ENCODE measurements at regions not wholly inside any gene's neighbourhood (a gene's known extent, or its start where the extent isn't known, plus 50 kb on each side); places are given as distances from the start of the nearest gene placed in this dataset.
"Not testable (repeated sequence)": the region's sequence is repeated elsewhere in the genome, so short reads cannot be mapped to it uniquely, and the experiment has no call there.

DNA sequence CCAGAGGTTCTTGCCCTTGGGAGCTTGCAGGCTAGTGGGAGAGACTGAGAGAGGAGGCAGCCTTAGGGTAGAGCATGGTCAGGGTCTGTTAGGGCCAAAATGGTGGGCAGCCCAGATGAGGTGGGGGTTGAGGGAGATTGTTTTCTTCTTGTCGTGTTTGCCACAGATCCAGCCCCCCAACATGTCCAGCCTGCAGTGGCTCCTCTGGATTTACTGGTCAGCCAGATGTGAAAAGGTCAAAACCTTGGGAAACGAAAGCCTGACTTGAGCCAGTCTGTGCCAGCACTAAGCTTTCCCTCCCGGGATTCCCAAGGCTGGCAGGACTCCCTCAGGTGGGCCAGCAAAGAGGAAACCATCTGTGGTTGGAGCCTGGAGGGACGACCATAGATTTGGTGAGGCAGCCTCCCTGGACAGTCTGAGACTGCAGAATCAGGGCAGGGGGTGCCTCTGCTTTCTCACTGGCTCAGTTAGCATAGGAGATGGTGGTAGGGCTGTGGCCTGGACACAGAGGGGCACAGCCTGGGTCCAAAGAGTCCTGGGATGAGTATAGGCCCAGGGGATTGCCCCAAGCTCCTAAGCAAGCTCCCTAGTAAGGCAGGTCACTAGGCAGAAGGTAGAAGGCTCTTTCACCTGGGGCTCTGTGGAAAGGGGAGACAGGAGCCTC is 51.2 kb upstream of the PRR23C start:
- no peak for DNase-seq (ENCODE audit: low read depth)

DNA sequence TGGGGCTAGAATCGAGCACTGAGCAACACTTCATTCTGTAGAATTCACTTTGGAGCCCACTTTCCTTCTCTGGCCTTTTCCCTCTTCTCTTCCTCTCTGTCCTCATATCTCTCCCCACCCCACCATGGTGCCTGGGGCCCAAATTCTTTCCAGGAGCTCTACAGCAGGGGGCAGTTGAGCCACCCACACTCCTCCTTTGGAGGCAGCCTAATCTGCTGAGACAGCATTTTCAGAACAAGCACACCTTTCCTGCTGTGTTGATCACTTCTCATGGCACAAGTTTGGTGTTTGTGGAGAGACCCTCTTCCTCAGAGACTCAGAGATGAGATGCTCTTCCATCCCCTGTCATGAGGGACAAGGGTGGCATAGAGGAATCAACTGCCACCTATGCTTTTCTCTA is 52.0 kb upstream of the PRR23C start:
- DNase-seq (ENCODE audit: low read depth): no peak

DNA sequence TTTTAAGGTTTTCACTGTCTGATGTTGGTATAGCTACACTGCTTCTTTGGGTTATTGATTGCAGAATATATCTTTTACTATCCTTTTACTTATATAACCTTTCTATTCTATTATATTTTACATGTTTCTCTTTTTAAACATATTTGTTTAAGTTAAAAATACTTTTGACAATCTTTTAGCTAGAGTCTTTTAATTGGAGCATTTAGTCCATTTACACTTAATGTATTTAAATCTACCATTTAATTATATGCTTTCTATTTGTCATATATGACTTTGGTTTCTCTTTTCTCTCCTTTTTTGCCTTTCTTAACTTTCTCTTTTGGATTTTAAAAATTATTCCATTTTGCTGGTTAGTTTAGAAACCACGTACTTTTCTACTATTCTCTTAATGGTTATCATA is 53.7 kb upstream of the PRR23C start:
- no peak for DNase-seq (ENCODE audit: low read depth)

DNA sequence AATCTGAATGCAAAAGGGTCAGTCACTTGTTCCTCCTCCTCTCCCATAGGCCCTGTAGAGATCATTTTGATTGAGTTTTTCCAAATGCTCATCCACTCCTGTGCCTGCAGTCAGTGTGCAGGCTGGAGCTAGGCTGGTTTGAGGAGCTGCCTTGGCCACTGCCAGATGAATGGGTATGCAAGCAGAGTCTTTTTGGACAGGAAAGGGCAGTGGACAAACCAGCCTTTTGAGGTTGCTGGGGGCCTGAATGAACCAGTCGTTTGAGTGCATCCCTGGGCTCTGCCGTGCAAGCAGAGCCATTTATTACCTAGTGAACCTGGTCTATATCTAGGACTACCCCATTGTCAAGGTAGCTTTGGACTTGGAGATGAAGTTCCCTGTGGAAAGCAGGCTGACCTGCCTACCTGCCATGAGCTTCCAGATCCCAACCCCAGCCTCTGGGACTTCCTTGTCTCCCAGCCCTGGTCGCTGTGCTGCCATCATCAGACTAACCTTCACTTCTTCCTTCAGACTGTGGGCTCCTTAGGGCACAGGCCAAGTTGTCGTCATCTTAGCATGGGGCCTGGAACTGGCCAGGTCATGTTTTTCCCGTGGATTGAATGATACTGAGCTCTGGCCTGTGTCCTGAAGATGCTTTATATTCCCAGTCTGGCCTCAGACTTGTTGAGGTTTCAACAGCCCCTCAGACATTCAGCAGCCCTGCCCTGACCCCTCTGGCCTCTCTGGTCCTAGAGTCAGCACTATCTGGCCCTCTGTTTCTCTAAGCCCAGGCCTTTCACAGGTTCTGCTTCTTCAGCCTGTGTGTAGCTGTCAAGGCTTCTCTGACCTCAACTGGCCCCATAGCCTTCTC is 55.5 kb upstream of the PRR23C start:
- no peak for DNase-seq (ENCODE audit: low read depth)

DNA sequence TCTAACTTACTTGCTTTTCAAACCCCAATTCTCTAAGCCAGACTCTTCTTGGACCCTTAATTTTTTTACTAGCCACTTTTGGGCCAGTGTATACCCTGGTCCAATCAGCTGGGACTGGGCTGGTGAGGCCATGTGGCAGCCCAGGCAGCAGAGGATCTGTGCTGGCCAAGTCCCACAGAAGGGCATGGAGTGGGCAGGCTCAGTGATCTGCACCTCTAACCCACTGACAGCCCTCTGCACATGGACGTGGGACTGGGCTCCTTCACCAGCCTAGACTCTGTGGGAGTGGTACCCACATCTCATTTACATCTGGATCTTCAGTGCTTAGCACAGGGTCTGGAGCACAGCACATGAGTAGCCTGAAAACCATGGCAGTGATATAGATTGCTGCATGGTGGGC is 56.1 kb upstream of the PRR23C start:
- DNase-seq (ENCODE audit: low read depth): no peak

DNA sequence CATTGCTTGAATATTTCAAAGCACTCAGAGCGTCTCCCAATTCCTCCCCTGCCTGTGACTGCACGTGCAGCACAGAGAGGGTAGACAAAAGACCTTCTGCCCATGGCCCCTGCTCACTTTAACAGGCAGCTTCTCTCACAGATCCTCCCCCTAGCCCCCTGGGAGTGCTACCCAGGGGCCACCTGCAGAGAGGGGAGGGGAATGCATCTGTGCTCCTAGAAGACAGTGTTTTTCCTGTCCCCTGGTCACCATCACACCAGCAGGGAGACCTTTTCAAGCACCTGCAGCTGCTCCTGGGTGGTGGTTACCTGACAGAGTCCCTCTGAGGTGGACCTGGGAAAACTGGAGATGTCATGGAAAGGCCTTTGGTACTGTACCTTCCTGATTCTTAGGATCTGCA is 56.7 kb upstream of the PRR23C start:
- no peak for DNase-seq (ENCODE audit: low read depth)

DNA sequence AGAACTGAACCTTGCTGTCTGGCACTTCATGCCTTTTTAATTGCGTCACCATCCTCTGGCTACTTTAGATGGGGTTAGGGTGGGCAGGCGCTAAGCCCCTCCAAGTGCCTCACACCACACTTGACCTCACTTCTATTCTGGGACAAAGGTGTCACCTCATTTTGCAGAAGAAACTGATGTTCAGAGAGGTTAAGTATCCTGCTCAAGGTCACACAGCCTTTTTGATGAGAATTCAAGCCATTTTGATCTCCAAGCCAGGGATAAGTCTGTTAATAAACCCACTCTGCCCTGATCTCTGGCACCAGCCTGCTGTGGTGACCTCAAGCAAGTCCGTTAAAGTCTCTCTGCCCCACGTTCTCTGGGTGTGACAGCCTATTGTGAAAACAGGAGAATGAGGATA is 58.8 kb upstream of the PRR23C start:
- no peak for DNase-seq (ENCODE audit: low read depth)

DNA sequence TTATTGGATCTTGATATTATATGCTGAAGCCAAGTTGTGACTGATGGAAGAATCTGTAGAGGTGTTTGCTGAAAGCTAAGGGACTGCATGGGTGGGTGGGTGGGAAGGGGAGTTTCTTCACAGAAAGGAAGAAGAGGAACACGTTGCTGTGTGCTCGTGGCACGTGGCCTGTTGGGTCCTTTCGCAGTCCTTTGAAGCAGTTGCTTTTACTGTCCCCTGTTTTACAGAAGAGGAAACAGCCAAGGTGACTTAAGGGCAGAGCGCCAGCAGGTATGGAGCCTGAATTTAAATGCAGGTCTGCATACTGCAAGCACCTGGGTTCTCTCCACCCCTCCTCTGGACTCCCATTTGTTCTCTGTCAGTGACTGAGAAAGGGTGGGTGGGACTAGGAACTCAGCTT is 59.4 kb upstream of the PRR23C start:
- DNase-seq (ENCODE audit: low read depth): no peak

DNA sequence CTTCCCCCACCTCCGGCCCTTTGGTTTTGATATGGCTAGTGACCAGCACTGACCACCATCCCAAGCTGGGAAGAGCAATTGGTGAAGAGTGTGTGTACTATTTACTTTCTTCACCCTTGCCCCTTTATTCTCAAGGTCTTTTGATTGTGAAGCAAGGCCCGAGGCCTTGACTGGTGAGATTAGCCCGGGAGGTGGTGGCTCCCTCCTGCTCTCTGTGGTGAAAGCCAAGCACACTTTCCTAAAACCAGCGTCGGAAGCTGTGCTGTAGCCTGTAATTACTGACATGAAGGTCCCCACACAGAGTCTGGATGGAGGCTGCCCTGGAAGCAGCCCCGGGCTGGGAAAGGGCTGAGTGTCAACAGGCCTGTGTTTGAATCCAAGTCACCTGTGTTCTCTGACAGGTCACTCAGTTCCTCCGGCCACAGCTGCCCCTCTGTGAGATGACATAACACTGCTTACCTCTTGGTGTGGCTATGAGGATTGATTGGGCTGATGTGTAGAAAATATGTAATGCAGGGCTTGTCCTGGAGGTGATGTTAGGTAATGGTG is 60.5 kb upstream of the PRR23C start:
- DNase-seq (ENCODE audit: low read depth): no peak

DNA sequence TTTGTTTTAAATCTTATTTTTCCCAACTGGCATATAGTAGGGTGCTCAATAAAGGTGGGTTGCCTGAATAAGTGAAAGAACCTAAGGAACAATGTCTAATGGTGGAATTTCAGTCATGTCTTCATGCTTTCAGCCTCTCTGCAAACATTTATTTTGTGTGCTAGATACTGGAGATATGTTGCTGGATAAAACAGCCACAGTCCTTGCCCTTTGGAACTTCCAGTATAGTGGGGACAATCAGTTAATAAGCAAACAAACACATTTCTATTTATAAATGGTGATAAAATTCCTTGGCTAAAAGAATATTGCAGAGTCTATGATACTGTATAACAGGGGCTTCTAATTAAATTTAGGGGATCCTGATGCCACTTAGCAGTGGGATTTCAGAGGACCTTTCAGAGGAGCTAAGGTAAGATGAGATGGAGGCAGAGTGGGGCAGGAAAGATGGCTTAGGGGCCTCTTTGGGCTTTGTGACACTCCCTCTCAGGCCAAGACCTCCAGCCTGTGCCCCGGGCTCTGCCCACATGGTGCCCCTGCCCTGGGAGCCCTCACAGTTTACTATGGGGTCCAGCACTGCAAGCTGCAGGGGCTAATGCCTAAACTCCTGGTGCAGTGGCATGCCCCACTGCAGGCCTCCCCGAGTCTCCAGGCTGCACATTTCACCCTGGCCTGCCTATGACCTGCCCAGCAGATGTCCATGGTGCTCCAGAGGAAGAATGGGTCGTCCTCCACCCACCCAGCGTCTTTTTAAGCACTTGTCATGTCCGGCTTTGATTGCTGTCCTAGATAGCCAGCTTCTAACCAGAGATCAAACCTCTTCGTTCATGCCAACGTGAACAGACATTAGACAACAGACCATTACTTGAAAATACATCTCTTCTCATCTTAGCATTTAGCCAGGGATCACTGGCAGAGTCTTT is 61.6 kb upstream of the PRR23C start:
- no peak for DNase-seq (ENCODE audit: low read depth)

DNA sequence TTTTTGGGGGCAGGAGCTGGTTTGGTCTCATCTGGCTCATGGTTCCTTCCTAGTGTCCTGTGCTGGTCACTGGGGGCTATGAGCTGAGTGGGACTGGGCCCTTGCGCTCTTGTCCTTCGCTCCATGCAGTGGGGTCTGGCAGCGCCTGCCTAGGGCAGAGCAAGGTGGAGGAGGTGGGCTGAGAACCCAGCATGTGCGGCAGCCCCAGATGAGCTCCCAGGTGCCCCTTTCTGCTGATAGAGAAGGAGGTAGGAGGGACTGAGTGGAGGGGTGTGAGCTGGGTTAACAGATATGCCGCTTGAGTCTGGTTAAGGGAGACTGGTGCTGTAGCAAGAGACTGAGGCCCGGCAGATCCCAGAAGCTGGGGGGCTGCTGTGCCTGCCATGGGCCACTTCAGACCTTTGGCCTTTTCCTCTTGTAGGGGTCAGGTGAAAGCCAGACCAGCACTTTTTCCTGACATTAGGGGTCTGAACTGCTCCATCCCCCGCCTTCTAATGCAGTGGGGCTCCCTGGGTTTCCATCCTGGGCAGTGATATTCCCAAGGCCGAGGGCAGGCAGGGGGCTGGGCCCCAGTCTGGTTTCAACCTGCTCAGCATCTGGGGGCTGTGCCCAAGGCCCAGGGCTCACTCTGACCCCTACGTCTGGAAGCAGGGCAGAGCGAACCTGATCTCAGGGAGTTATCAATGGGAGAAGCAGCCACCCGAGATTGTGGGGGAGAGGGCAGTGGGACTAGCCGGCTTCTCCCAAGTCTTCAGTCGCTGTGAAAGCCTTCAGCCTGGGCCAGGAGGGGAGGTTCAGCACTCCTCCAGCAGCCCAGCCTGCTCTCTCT is 62.9 kb upstream of the PRR23C start:
- DNase-seq (ENCODE audit: low read depth): no peak

DNA sequence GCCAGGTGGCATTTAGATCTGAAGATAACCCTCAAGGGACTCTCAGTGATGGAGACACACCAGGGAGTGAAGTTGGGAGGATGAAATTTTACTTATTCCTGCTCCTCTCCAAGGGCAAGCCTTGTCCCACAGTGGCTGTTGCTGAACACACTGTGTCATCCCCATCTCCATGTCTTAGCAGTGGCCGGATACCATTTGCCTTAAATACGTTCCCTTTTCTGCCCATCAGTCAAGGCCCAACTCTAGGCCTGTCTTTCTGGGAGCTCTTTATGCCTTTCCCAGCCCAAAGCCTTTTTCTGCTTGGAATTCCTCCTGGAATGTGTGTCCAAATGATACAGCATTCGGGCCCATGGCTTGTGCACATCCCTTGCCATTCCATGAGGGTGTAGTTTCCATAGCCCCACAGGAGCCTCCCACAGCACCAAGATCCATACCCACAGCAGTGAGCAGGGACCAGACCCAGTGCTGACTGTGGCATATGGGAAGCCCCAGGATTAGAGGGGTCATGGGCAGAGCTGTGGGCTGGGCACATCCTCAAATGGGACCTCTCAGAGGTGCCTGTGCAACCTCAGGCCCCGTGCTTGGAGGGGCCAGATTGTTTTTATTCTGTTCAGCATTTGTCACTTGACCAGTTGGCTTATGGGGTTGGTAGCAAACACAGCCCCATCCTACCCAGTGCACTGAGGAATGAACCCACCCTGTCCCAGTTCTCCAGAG is 63.7 kb upstream of the PRR23C start:
- no peak for DNase-seq (ENCODE audit: low read depth)

DNA sequence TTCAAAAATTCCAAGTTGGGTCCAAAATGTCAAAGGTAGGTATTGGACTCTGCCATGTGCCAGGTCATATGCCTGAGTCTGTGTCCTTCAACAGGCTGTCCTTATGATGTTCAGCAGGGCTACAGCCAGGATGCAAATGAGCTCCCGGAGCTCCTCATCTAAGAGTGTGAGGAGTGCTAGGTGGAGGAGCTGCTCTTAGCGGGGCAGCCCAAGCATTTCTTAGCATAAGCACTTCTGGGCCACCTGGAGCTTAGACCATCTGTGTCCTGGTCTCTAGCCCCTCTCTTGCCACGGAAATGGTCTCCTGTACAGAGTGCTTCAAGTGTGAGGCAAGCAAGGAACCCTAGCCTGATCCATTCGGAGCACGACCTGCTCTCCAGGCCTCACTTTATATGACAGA is 64.6 kb upstream of the PRR23C start:
- no peak for DNase-seq (ENCODE audit: low read depth)

DNA sequence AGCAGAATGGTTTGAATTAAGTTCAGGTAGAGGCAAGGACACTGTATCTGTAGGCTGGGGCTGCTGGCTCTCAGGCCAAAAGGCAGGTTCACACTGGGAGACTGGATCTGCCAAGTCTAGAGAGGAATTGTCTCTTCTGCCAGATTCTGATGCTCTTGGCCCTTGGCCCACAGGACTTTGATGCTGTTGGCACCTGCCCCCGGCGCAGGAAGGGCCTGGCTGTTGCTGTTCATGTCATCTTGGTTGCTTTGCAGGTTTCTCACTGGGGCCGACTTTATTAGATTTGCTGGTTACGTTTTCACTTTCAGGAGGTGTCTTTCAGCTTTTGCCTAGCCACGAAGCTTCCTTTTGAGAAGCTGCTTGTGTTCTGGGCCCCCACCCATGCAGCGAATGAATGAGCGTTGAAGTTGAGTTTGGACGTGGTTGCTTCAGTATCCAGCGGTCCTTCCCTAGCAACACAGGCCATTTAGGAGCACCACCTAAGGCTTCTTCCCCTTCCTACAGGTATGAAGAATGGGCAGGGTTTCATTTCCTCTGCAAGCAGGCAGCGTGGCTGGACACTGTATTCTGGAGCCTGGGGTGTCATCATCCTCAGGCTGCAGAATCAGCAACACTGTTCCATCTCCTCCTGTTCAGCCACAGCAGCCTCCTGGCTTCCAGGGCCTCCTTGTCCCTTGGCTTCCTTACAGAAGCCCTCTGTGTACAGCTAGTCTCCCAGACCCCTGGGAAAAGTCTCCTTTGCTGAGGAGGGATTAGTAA is 65.6 kb upstream of the PRR23C start:
- no peak for DNase-seq (ENCODE audit: low read depth)

DNA sequence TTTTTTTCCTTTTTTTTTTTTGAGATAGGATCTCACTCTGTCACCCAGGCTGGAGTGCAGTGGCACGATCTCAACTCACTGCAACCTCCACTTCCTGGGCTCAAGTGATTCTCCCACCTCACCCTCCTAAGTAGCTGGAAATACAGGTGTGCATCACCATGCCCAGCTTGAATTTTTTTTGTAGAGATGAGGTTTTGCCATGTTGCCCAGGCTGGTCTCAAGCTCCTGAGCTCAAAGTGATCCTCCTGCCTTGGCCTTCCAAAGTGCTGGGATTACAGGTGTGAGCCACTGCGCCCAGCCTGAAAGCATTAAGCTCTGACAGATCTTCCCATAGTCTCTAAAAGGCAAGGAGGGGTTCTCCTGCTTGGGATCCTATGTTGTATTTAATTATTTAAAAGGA is 66.2 kb upstream of the PRR23C start:
- not testable (repeated sequence) for DNase-seq (ENCODE audit: low read depth)

DNA sequence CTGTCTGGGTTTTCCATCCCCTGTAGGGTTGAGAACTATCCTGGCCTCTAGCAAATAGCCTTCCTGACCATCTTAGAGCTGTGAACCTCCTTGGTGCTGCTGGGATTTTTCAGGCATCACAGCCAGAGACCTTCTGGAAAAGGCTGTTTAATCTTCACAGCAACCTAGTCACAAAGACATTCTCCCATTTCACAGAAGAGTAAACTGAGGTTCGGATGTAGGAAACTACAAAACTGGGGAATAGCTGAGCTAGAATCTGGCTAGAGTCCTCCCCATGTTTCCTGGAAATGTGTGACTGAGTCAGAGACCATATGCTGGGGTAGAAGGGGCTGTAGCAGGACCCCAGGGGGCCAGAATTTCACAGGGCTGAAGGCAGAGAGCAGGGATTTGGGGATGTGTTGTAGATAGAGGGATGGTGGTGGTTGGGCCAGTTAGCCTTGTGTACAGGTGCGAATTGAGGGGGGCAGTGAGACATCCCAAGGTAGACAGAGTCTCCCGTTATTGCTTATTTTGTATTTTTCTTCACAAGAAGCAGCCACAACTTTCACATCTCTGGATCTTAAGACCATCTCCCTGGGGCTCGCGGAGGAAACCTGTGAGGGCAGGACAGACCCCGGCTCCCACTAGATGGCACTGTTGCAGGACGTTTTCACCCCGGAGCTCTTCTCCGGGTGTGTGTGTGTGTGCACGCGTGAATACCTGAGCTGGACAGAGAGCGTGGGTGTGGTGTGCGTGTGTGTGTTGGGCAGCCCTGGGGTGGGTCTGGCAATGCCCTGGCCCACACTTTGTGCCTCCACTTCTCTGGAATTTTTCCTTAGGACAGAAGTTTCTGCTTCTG is 66.9 kb upstream of the PRR23C start:
- peak; percentile 65 for DNase-seq (ENCODE audit: low read depth)

DNA sequence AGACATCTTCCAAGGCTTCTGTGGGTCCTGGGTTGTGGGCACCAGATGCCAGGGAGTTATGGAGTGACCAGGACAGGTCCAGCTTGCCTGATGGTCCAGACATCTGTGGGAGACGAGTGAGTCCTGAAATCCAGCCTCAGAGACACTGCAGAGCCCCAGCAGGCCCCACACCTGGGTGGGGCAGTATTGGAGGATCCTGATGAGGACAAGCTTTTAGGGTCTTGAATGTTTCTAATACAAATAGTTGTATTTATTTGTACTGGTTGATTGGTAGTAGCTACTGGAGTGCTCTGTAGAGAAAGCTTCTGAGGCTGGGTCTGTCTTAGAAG is 67.5 kb upstream of the PRR23C start:
- DNase-seq (ENCODE audit: low read depth): no peak

DNA sequence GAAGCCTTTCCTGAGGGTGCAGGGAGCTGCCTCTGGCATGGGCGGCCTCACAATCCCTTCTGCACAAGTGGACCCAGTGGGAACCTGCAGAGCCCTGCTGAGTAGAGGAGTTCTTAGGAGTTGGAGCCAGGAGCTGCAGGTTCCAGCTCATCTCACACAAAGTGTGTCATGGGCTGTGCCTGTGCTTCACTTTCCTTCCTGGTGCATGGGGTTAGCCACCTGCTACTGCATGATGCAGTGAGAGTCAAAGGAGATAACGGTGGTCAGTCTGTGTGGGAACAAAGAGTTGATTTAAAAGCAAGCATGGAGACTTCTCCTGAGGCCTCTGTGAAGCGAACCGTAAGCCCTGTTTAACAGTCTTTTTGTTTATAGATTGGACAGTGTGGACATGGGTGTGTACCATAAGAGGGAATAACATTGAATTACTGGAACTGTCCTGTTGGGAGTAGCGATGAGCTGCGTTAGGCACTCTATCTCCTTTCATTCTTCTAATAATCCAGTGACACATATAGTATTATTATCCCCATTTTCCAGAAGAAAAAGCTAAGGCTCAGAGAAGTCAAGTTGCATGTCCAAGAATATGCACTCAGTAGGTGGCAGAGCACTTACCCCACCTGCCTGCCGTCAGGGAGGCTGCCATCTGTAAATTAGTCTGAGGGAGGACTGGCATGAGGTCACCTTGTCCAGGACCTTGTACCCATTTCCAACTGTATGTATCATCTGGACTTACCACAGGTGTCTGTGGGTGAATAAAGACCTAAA is 68.7 kb upstream of the PRR23C start:
- peak; percentile 26 for DNase-seq (ENCODE audit: low read depth)

DNA sequence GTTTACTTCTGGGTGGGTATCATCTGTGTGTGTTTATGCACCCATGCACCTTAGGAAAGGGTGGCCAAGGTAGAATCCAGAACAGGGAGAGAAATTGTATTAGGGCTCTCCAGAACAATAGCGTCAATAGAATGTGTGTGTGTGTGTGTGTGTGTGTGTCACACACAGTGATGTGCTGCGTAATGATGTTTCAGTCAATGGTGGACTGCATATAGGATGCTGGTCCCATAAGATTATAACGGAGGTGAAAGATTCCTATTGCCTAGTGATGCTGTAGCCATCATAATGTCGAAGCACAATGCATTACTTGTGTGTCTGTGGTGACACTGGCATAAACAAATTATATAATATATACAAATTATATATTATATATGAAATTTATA is 69.3 kb upstream of the PRR23C start:
- DNase-seq (ENCODE audit: low read depth): no peak
